Smooth muscle cell of the brain vasculature (primary cell): ENCODE measurements at regions not wholly inside any gene's neighbourhood (a gene's known extent, or its start where the extent isn't known, plus 50 kb on each side); places are given as distances from the start of the nearest gene placed in this dataset.
"Not testable (repeated sequence)": the region's sequence is repeated elsewhere in the genome, so short reads cannot be mapped to it uniquely, and the experiment has no call there.

Source experiments
- DNase-seq: peaks from one replicate; pipeline ENCODE4 v3.0.0-alpha.2; 2012; ENCODE audit warnings: low read depth, low spot score

DNA sequence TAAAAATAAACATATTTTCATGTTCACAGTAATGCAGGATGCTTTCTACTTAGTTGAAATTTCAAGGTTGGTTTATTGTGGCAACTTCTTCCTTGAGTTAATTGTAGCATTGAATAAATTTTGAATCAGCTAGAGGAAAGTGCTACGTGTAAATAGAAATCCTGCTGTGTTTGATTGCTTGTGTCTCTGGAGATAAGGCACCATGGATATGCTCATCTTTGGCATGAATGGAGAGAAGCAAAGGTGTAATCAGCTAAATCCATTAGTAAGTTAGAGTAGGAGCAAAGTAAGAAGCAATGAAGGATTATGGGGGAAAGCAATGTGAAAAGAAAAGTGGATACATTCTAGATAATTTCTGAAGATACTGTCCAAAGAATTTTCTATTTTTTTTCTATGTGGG lies 331.1 kb downstream of the PTPRC start:
- DNase-seq = no peak

DNA sequence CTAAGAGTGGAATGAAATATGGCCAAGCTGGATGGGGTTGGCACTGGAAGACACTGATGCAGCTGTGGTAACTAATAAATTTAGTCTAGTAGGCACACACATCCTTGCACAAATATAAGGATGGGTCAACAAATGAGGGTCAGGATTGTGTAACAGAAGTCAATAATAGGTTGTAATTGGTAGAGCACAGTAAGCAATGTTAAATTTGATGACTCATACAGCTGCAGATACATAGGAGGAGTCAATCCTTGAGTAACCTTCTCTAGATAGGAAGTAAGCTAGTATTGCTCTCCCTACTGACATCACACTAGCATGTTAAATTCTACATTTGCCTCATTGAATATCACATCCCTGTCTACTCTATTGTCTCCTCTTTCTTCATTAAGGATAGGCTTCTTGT lies 332.1 kb downstream of the PTPRC start:
- no peak for DNase-seq

DNA sequence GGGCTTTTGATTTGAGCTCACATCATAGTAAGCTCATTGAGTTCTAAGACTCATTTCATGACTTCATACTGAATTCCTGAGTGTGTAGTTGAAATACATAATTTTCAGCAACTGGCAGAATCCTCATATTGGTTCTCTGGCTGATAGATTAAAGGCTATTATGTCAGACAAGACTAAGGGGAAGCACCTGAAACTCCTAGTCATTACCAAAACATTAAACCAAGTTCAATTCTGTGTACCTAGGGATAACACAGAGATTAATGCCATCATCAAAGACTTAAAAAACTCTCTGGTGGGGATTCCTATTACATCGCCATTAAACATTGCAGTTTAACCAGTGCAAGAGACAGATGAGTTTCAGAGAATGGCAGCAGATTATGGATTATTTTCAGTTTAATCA lies 339.1 kb downstream of the PTPRC start:
- DNase-seq = no peak

DNA sequence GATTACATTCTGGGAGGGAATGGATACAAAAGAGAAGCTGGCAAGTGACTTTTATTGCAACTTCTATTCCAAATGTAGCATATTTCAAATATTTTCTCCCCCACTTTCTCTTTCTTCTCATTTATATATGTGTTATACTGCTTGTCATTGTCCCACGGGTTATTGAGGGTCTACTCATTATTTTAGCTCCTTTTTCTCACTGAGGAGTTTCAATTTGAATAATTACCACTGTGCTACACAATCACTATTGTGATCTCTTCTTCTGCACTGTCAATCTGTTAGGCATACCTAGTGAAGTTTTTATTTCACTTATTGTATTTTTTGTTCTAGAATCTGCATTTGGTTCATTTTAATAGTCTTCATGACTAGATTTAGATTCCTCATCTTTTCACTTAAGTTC lies 339.7 kb downstream of the PTPRC start:
- DNase-seq = no peak

DNA sequence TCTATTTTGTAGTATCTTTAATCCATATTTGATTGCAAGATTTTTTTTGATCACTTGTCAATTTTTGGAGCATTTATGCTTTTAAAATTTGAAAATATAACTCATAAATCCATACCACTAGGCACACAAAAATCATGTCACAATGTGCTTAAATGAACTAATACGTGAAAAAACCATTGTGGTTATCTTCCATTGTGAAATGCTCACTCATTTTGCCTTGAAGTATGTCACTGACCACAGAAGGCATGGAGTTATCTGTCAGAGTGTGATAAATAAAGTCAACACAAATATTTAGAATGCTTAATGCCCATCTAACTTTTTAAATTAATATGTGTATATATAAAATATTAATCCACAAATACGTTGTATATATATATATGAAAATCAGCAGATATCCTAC lies 347.2 kb downstream of the PTPRC start:
- no peak for DNase-seq

DNA sequence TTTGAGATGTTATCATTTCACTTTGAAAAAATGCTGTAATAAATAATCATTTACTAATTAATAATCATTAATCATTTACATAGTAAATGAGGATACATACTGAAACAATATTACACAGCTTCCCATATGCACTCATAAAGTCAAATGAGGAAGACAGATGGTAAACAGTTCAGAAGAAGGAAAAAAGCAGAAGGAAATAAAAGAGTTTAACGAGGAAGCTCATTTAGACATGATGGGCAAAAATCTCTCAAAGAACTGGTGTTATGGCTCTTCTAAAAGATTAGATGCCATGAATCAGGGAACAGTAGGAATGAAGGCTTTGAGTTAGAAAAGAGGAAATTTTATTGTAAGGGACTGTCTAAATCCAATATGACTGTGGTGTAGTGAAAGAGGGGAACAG lies 347.6 kb downstream of the PTPRC start:
- DNase-seq = no peak

DNA sequence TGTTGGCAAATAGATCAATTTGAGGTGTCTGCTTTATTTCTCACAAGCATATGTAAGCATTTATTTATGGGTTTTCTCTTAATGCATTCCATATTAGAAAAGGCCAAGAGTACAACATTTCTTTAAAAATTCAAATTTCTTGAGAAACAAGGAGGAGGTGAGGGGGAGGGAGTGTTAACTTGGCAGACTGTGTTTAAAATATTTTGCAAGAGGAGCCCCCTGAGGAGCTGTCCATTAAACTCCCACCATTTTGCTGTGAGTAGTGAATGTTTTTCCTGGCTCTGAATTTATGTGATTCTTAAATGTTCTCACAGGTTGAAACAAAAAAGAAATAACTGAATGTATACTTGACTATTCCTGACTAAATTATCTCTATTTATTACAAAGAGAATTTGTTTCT lies 363.8 kb downstream of the PTPRC start:
- DNase-seq = peak; percentile 49

DNA sequence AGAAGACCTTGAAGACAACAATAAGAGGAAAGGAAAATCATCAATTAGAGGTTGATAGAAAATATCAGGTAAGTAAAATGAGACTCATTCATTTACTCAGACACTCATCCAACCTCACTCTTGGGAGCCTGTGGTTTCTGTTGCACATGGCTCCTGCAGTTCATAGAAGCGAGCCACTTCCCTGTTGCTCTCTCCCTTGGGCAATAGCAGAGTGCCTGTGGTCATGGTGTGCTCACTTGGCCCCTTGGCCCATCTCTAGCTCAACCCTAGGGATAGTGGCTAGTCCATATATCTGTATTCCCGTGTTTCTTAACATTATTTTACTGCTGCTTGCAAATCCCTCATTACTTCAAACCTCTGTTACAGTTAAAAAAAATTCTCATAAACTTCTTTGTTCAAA lies 368.6 kb downstream of the PTPRC start:
- no peak for DNase-seq

DNA sequence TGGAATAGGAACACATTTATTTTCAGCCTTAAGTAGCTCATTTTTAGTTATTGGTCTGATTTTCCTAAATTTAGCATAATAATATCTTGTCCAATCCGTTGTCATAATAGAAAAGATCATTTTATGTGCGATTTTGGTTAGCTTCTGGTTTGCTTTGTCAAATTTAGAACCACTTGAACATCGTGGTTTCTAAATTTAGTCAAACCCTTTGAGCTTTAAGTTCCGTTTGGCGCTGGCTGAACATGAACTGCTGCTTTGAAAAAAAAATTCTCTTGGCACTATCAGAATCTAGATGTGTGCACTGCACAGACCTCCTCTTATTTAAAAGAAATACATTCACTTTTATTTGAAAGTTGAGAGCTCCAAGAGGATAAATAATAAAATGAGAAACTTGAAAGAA lies 370.6 kb downstream of the PTPRC start:
- DNase-seq = no peak

DNA sequence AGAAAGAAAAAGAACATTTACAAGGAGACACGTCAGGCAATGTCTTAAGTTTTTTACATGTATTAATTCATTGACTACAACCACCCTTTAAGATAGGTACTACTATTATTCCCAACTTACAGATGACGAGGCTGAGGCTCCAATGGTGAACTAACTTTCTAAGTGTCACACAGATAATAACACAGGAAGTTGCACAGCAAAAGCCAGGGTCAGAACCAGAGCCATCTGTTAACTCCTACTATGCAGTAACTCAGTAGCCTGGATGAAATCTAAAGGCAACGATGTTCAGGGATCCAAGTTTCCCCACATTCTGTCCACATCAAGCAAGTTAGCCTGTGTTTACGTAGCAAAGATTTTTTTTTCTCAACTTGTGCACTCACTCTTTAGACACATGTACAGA lies 371.7 kb downstream of the PTPRC start:
- no peak for DNase-seq

DNA sequence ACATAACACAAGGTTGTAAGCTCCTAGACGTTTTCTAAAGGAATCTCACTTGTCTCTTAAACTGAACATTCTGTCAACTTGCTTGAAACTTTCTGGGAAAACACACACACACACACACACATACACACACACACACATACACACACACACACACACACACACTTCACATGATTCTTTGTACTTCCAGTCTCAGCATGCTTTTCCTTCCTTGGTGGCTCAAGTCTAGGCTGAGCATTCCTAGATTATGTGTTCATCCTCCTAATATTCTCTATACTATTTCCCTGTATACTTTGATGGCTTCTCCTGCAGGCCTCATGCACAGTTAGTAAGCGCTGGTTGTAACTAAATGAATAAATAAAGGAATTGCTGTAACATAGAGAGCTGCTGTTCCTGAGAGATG lies 372.1 kb downstream of the PTPRC start:
- DNase-seq = peak; percentile 36

DNA sequence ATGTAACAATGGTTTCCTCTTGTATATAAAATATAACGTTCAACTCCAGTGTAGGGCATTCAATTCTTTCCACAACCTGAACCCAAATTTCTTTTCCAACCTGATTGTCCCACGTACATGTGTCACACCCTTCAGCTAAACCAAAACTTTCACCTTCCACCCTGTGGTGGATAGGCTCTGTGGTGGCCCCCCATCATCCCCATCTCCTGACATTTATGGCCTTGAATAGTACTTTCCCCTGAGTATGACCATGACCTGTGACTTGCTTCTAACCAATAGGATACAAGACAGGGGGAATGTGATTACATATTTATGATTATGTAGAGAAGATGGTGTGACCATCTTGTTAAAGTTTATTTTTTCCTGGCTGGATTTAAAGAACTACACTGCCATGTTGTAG lies 377.0 kb downstream of the PTPRC start:
- DNase-seq = no peak

DNA sequence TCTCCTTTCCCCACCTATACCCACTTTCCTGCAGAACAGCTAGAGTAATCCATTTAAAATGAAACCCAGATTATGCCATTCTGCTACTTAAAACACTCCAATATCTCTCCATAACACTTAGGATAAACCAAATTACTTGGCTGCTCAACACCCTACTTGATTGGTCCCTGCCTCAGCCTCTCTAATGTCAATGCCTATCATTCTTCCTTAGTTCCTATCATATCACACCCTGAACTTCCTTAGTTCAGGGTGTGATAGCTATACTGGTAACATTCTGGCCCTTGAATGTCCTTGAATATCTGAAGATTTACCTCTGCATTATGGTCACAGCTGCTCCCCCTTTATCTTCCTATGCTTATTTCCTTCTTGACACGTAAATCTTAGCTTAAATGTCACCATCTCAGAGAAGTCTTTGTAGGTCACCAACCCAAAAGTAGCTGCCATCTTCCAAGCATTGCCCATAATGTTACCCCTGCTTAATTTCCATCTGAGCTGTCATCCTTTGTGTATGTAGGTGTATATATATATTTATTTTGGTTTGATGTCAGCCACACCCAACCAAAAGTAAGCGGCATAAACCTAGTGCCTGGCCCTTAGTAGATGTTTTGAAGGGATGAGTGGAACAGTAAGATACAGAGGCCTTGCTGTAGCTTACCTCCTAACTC lies 379.8 kb downstream of the PTPRC start:
- DNase-seq = no peak

DNA sequence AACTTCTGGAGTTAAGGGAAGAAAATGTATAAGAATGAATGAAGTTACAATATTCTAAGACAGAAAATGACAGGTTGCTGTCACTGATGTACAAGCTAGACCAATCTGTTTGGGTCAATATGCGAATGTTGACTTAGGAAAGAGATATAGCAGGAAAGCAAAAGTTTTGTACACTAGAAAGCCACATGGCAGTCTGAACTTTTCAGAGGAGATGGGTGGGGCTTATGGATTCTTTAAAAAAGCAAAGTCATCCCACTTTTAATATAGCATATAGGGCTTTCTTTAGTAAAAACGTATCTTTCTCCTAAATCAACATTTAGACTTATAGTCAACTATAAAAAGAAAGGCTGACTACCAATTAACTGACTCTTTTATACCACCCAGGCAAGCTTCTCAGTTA lies 381.2 kb downstream of the PTPRC start:
- no peak for DNase-seq

DNA sequence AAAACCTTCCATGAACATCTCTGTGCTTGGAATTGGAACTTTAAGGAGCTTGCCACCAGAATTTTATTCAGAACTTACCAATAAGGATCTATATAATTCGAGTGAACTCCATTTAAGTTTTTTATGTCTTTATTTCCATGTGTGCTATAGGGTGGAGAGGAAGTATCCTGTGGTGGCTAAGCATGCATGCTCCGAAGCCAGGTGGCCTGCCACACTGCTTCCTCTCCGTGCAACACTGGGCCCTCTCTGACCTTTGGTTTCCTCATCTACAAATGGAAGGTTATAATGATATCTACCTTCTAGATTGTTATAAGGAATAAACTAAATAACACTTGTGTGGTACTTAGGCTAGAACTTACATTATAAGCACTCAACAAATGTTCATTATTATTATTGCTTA lies 382.1 kb downstream of the PTPRC start:
- DNase-seq = no peak

DNA sequence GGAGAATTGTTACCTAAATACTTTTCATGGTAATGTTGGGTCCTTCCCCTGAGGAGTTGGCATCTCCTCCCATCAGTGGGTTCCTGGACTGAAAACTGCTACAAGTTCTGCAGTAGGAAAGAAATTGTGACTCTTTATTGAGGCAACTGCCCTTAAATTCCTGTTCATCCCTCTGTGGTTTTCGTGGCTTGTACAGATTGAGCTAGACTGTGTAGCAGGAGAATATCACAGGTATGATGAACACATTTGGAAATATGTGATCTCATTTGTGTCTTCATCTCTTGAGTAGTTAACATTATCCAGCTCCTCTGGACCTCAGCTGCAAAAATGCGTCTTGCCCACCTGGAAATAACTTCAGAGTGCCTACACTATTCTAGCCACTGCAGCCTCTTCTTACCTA lies 390.6 kb downstream of the PTPRC start:
- no peak for DNase-seq

DNA sequence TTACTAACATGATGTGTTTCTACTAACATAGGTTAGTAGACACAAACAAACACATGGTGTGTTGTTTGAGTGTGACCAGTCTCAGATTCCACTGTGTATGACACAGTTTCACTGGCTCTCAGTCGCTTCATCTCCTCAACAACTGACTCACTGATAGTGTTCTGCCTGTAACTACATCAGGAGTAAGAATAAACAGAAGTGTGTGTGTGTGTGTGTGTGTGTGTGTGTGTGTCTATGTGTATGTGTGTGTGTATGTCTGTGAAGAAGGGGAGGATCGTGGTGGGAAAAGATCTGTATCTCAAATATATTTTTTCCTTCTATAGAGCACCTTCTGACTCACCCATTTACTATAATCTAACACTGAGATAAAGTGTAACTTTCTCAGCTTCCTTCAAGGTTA lies 391.0 kb downstream of the PTPRC start:
- DNase-seq = no peak

DNA sequence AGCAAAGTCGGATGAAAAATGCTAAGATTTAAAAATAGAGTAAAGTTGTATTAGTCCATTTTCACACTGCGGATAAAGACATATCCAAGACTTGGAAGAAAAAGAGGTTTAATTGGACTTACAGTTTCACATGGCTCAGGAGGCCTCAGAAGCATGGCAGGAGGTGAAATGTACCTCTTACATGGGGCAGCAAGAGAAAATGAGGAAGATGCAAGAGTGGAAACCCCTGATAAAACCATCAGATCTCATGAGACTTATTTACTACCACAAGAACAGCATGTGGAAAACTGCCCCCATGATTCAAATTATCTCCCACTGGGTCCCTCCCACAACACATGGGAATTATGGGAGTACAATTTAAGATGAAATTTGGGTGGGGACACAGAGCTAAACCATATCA lies 391.7 kb downstream of the PTPRC start:
- not testable (repeated sequence) for DNase-seq

DNA sequence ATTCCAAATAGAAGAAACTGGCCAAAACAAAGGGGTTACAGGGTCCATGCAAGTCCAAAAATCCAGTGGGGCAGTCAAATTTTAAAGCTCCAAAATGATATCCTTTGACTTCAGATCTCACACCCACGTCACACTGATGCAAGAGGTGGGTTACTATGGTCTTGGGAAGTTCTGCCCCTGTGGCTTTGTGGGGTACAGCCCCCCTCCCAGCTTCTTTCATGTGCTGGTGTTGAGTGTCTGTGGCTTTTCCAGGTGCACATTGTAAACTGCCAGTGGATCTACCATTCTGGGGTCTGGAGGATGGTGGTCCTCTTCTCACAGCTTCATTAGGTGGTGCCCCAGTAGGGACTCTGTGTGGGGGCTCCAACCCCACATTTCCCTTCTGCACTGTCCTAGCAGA lies 392.3 kb downstream of the PTPRC start:
- not testable (repeated sequence) for DNase-seq

DNA sequence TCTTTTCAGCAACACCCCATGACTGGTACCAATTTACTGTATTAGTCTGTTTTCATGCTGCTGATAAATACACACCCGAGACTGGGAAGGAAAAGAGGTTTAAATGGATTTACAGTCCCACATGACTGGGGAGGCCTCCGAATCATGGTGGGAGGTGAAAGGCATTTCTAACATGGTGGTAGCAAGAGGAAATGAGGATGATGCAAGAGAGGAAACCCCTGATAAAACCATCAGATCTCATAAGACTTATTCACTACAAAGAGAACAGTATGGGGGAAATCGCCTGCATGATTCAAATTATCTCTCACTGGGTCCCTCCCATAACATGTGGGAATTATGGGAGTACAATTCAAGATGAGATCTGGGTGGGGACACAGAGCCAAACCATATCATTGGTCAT lies 393.6 kb downstream of the PTPRC start:
- not testable (repeated sequence) for DNase-seq

DNA sequence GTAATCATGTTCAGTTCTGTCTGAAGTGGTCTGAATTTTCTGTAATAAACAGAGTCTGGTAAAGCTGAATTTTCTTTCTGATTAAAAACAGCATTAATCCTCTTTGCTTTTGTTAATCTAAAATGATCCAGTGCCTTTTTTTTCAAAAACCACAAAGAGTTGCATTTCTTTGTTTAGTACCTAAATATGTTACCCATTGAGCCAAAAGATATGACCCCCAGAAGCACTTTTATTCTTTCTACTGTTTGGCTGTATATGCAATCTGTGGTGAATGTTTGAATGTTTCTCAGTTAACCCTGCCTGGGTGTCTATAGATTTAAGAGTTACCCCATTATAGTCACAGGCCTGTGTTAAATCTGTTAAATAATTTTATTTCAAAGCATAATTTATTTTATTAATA lies 394.8 kb downstream of the PTPRC start:
- no peak for DNase-seq

DNA sequence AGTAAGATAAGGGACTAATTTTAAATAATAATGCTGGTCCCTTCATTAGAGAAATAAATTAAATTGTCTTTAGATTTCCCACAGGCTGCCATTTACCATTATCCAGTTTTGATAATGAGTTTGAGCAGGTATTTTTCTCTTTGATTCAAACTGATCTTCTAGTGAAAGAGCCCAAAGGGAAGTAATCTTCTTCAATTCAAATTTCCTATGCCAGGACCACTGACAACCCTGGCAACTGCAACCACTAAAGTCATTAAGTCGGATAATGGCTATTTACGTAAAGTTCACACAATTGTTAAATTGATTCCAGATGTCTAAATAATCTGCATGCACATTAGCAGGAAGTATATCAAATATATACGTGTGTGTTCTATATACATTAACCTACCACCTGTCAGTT lies 399.3 kb downstream of the PTPRC start:
- DNase-seq = no peak

DNA sequence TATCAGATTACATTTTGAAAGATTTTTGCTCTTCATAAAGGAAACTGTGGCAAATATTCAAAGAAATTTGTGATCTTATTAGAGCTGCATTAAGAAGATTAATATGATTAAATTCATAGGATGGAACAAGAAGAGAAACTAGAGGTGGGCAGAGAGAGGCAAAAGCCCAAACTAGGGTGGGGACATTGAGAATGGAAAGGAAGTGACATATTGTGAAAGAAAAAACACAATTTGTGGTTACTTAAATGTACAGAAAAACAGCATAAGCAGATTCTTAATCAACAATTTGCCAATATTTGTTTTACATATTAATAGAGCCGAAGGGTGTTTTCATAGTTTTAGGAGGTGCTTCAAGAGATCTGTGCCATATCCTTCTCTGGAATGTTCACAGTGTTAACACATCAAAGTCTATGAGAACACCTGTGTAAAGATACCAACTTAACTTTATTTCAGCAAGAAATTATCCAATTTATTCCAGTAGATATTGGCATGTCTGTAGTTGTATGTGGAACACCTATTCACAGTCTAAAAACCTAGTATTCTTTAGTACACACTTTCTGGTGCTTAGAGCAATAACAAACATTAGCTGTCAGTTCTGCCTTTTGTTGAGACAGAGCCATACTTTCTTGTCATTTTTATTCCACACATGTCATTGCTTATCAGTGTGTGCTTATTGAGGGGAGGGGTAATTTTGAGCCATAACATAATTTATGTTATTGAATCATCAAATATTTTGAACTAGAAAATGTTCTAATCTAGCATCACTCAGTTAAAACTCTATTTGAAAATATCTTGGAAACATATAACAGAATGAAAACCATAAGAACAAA lies 401.5 kb downstream of the PTPRC start:
- no peak for DNase-seq
